LNCAP (cell line): ENCODE measurements at regions not wholly inside any gene's neighbourhood (a gene's known extent, or its start where the extent isn't known, plus 50 kb on each side); places are given as distances from the start of the nearest gene placed in this dataset.

Experiments used
- TF ChIP-seq, protein P1 (sequence below): fragments of 450-650 bp; IDR thresholded peaks from 2 replicates; pipeline ENCODE4 v1.5.1; 2017; ENCODE audit warnings: mild to moderate bottlenecking

DNA sequence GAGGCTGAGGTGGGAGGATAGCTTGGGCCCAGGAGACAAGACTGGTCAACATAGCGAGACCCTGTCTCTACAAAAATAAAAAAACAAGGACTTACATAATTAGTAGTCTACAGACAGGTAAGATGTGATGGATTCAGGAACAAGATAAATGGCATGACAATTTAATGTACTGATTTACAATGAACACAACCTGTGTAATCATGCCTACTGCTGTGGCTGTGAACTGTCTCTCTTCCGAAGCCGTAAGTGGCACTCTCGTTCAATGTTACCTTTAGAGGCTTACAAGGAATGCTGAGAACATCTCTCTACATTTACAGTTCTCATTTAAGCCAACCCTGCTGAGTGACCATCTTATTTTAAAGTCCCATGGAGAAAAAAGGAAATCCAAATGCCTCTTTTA lies 134.8 kb upstream of the PRDM1 start:
- TF ChIP-seq, protein P1, sequence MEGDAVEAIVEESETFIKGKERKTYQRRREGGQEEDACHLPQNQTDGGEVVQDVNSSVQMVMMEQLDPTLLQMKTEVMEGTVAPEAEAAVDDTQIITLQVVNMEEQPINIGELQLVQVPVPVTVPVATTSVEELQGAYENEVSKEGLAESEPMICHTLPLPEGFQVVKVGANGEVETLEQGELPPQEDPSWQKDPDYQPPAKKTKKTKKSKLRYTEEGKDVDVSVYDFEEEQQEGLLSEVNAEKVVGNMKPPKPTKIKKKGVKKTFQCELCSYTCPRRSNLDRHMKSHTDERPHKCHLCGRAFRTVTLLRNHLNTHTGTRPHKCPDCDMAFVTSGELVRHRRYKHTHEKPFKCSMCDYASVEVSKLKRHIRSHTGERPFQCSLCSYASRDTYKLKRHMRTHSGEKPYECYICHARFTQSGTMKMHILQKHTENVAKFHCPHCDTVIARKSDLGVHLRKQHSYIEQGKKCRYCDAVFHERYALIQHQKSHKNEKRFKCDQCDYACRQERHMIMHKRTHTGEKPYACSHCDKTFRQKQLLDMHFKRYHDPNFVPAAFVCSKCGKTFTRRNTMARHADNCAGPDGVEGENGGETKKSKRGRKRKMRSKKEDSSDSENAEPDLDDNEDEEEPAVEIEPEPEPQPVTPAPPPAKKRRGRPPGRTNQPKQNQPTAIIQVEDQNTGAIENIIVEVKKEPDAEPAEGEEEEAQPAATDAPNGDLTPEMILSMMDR = no peak

DNA sequence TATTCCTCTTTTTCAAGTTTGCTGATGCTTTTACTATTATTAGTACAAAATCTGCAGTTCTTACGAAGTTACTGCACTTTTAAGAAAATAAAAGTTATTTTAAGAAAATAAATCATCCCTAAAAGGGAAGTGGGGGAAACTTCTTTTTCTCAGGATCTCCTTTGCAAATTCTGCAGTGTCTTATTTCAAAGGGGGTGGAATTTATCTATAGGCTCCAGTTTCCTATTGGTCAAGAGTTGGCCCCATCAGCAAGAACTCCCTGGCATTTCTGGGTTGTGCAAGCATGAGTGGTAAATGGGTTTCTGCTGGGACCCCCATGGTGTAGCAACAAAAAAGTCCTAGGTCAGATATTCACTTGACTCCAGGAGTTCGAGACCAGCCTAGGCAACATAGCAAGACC lies 136.3 kb upstream of the PRDM1 start:
- TF ChIP-seq, protein P1 = no peak

DNA sequence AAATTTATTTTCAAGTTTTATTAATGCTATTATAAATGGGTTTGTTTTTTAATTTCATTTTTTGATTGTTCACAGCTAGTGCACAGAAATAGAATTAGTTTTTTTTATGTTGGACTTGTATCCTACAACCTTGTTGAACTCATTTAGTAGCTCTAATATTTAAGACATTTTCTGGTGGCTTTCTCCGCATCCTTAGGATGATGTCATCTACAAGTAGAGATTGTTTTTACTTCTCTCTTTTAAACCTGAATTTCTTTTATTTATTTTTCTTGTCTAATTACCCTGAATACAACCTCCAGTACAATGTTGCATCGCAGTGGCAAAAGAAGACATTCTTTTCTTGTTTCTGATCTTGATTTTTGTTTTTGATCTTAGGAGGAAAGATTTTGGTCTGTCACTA lies 142.6 kb upstream of the PRDM1 start:
- TF ChIP-seq, protein P1 = no peak

DNA sequence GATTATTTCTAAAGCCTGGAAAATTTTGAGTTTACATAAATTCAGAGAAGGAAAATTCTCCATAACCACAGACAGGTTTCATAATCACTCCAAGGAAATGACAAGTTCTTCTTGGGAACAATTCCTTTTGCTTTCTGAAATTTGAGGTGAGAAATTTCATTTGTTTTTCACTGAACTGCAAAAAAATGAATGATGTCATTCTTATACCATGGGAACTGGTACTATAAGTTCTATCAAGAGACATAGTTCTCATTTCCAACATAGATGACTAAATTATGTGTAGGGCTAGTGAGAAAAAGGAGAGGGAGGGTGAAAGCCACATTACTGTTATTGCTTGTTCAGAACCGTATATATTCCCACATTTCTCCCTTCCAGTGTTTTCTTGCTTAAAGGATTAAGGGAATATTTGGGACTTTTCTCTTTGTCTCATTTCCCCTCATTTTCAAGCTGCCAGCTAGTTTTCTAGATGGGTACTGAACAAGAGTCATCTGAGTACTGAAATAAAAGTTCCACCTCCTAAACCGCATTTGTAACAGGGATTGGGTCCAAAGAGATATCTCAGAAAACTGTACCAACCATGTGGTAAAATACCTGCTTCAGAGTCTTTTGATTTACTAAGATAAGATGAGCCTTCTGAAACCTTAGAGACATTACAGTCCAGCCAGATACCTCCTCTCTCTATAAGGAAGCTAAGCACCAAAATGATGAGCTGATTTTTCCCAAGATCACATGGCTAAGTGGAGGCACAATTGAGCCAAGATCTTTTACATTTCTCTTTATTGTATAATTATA lies 144.3 kb upstream of the PRDM1 start:
- TF ChIP-seq, protein P1 = no peak

DNA sequence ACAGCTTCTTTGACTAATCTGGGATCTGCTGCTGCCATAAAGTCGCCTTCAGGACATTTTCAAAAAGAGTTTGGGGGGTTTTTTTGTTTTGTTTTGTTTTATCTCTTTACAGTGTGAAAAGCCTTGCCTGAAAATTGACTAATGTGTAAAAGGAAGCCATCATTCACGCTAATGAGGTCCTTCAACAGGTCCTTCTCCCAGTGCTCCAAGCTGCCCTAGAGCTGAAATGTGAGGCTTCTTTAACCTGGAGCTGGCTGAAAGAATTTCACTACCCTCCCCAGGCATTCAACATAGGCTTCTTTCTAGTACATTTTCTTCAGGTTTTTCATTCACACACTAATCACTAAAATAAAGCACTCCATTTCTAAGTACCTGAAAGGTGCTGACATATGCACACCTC lies 145.1 kb upstream of the PRDM1 start:
- TF ChIP-seq, protein P1 = no peak

DNA sequence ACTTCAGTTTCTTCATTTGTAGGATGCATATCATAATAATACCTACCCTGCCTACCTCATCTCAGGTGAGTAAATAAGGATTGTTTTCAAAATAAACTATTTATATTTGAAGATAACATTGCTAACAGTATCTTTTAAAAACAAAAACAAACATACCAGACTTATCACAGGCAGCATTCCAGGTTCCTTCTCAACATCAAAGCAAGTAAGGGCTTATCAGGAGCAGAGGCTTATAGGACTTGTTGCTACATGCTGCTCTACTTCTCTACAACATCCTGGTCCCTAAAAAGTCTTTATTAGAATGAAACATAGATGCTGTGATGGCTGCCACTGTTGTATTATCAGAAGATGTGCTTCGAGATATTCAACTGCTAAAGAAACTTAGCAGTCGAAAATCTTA lies 149.2 kb upstream of the PRDM1 start:
- TF ChIP-seq, protein P1 = no peak

DNA sequence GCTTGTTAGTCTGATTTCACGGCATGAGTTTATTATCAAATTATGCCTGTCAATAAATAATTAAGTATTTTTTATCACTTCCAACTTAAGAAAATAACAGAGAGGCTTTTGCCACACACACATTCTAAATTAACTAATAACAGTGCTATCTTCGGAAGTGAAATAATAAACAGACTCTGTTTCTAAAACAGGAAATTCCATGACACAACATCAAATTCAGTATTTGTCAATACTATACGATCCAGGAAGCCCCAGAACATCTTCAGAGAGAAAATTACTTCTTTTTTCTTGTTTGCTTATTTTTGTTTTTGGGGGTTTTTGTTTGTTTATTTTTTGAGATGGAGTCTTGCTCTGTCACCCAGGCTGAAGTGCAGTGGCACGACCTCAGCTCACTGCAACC lies 150.7 kb upstream of the PRDM1 start:
- TF ChIP-seq, protein P1 = no peak

DNA sequence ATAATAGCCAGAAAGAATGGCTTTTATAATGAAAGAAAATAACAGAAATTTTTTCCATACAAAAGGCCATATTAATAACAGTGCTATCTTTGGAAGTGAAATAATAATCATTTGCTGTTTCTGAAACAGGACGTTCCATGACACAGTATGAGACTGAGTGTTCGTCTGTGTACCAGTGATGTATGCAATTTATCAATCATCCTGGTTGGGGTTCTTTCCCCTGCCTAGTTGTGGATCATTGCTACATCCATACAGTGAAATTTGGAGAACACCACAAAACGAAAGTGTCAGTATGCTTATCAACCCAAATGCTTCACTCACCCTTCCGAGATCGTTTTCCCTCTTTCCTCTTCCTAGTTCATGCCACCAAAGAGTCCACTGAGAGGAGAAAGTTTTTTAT lies 151.4 kb upstream of the PRDM1 start:
- TF ChIP-seq, protein P1 = no peak
